Neuron (in vitro differentiated cells): ENCODE measurements at regions not wholly inside any gene's neighbourhood (a gene's known extent, or its start where the extent isn't known, plus 50 kb on each side); places are given as distances from the start of the nearest gene placed in this dataset.

Experiments
- H2AFZ ChIP-seq: one replicate; pipeline ENCODE4 v1.6.1; 2013; ENCODE audit warnings: low read depth, mild to moderate bottlenecking, inconsistent platforms, low read length, moderate library complexity
- H3K27me3 ChIP-seq: one replicate; pipeline ENCODE4 v1.6.1; 2013; ENCODE audit warnings: low read length; ENCODE audit not compliant: insufficient read depth
- H3K36me3 ChIP-seq: one replicate; pipeline ENCODE4 v1.6.1; 2013; ENCODE audit warnings: low read length; ENCODE audit not compliant: insufficient read depth
- H3K4me1 ChIP-seq: one replicate; pipeline ENCODE4 v1.6.1; 2013; ENCODE audit warnings: low read length; ENCODE audit not compliant: insufficient read depth
- H3K4me3 ChIP-seq: 2 replicates; pipeline ENCODE4 v1.5.1; 2013; ENCODE audit warnings: mild to moderate bottlenecking, low read length, moderate library complexity
- H3K9me3 ChIP-seq: one replicate; pipeline ENCODE4 v1.6.1; 2013; ENCODE audit warnings: low read length

GRCh38 chr13:30135868-30136267, 171.5 kb downstream of the KATNAL1 start:
- peaks cover 12% of the 10 kb centered on the region for H3K4me1 ChIP-seq

GRCh38 chr13:30135351-30135750, 172.0 kb downstream of the KATNAL1 start:
- no peak overlapping the region for H3K4me3 ChIP-seq
- no peaks in the 10 kb centered on the region for H3K9me3 ChIP-seq
- peaks cover 12% of the 10 kb centered on the region for H3K4me1 ChIP-seq
- H3K27me3 ChIP-seq, result no peaks in the 10 kb centered on the region
- no peak overlapping the region for H2AFZ ChIP-seq
- no peaks in the 10 kb centered on the region for H3K36me3 ChIP-seq

More at GRCh38 chr13:30135868-30136267, 171.5 kb downstream of the KATNAL1 start:
- H3K27me3 ChIP-seq, result no peaks in the 10 kb centered on the region
- H3K4me3 ChIP-seq, result no peak overlapping the region
- H3K9me3 ChIP-seq, result no peaks in the 10 kb centered on the region
- no peak overlapping the region for H2AFZ ChIP-seq
- H3K36me3 ChIP-seq, result no peaks in the 10 kb centered on the region

- no peaks in the 10 kb centered on the region for H3K27me3 ChIP-seq
- H3K4me1 ChIP-seq, result peaks cover 12% of the 10 kb centered on the region
- no peak overlapping the region for H3K4me3 ChIP-seq
- no peaks in the 10 kb centered on the region for H3K36me3 ChIP-seq
- H2AFZ ChIP-seq, result no peak overlapping the region
- H3K9me3 ChIP-seq, result no peaks in the 10 kb centered on the region
These were observed 172.8 kb downstream of the KATNAL1 start for GRCh38 chr13:30134578-30134977.

- no peak overlapping the region for H3K4me3 ChIP-seq
- H3K36me3 ChIP-seq, result no peaks in the 10 kb centered on the region
- peaks cover 12% of the 10 kb centered on the region for H3K4me1 ChIP-seq
- H3K9me3 ChIP-seq, result no peaks in the 10 kb centered on the region
- H2AFZ ChIP-seq, result no peak overlapping the region
- no peaks in the 10 kb centered on the region for H3K27me3 ChIP-seq
These were observed 173.4 kb downstream of the KATNAL1 start for GRCh38 chr13:30133996-30134395.

DNA sequence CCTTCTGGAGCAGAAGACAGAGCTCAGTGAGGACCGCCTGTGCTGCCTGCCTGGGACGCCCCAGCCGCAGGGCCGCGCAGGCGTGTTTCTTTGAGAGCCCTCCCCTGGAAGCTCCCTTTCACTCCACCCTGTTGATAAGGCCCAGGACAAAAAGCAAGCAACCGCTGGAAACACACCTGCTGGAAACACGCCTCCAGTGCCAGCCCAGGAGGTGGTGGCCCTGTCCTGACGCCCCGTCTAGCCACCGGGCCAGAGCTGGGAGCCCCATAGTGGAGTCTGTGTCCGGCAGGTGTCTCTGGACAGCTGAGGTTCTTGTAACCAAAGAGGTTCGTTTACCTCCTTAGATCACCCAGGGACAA, 173.8 kb downstream of the KATNAL1 start:
- H3K9me3 ChIP-seq, result no peaks in the 10 kb centered on the region
- H3K36me3 ChIP-seq, result no peaks in the 10 kb centered on the region
- no peak overlapping the region for H2AFZ ChIP-seq
- H3K4me3 ChIP-seq, result no peak overlapping the region
- no peaks in the 10 kb centered on the region for H3K27me3 ChIP-seq
- peaks cover 12% of the 10 kb centered on the region for H3K4me1 ChIP-seq

GRCh38 chr13:30132623-30133553, 174.5 kb downstream of the KATNAL1 start:
- Histone ChIP-seq H3K27me3 (no peaks in the 10 kb centered on the region), H2AFZ (no peak overlapping the region), H3K4me1 (peaks cover 12% of the 10 kb centered on the region), H3K36me3 (no peaks in the 10 kb centered on the region), H3K4me3 (no peak overlapping the region), H3K9me3 (no peaks in the 10 kb centered on the region)

DNA sequence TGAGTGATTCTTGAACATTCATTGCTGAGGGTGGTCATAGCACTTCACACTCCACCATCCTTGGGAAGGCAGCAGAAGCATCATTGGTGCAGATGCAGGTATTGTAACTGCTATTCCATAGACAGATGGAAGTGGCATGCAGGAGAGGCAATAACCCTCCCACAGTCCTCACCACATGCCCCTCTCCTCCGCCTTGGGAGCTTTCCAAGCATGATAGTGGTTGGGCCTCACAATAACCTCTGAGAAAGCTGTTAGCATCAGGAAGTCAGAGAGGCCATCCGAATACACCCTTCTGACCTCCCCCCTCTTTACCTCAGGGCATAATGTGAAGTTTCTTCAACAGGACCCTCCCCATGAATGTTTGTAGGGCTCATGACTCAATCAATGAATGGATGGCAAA, 177.9 kb downstream of the KATNAL1 start:
- Histone ChIP-seq H3K9me3 (no peaks in the 10 kb centered on the region), H3K4me1 (peaks cover 10% of the 10 kb centered on the region), H3K27me3 (no peaks in the 10 kb centered on the region), H3K36me3 (no peaks in the 10 kb centered on the region), H2AFZ (no peak overlapping the region), H3K4me3 (no peak overlapping the region)

DNA sequence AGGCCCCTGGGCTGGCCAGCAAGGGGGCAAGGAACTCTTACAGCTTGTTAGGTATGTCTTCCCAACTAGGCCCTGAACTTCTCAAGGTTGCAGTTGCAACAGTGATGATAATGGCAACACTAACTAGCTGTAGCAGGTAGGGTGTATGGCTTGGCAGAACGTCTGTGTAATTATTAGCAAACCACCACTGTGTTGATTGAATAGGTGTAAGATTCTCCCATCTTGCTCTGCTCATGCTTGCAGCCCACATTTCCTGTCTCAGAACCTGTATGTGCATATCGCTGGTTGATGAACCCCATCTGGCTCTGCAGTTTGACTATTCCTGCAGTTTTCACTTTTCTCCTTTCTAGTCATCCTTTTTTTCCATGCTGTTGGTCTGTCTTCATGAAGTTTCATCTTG, 178.8 kb downstream of the KATNAL1 start:
- no peaks in the 10 kb centered on the region for H3K27me3 ChIP-seq
- peaks cover 3% of the 10 kb centered on the region for H3K4me1 ChIP-seq
- no peaks in the 10 kb centered on the region for H3K36me3 ChIP-seq
- H3K4me3 ChIP-seq, result no peak overlapping the region
- H2AFZ ChIP-seq, result no peak overlapping the region
- no peaks in the 10 kb centered on the region for H3K9me3 ChIP-seq

- Histone ChIP-seq H3K4me3 (no peak overlapping the region), H3K36me3 (no peaks in the 10 kb centered on the region), H2AFZ (no peak overlapping the region), H3K4me1 (peaks cover 3% of the 10 kb centered on the region), H3K27me3 (no peaks in the 10 kb centered on the region), H3K9me3 (no peaks in the 10 kb centered on the region)
These were observed 179.3 kb downstream of the KATNAL1 start for GRCh38 chr13:30128095-30128494.

DNA sequence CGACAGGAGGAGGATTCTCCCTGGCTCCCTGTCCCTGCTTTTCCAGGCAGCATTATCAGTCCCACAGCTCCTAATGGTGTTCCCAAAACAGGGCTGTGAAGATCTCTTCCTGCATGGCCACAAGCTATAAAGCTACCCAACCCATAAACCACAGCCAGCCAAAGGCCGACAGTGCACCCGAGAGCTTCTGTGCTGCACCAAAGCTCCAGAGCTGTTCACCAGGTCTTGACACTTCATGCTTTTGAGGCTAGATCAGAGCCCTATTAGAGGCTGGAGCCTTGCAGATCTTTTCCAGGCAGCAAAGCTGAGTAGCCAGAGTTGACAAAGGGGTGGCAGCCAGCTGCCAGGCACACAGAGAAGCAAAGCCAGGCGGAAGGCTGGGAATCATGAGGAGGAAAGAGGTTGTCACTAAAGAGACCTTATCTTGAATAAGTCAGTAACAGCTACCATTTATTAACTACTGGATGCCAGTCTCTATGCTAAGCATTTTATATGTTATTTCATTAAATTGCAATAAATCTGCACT, 180.4 kb downstream of the KATNAL1 start:
- Histone ChIP-seq H3K4me3 (no peak overlapping the region), H3K36me3 (no peaks in the 10 kb centered on the region), H2AFZ (no peak overlapping the region), H3K9me3 (no peaks in the 10 kb centered on the region), H3K27me3 (no peaks in the 10 kb centered on the region), H3K4me1 (no peaks in the 10 kb centered on the region)

DNA sequence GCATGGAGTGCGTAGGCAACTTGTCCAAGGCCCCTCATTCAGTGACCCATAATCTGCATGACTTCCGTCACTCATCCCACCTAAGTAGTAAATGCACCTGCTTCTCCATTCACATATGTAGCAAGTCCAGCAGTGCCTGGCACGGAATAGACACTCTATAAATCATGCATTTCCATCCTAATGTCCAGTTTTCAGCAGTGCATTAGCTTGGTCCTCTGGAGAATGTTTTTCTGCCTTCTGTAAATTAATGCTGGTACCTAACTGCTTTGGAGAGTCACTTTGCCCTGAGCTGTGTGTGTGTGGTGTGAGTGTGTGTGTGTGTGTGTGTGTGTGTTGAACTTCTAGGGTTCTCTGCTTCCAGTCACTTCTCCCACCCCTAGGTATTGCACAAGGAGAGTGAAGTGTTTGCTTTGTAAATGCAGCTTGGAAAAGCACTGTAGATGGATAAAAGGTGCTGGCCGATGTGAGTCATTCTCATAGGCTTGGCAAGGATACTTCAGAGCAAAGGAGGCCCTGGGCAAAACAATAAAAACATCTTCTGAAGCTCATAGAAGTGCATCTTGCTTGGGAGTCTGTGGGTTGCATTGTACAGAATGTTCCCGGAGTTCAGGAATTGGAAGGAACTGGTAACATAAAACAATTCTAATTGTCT, 181.8 kb downstream of the KATNAL1 start:
- no peaks in the 10 kb centered on the region for H3K27me3 ChIP-seq
- H3K9me3 ChIP-seq, result no peaks in the 10 kb centered on the region
- H2AFZ ChIP-seq, result no peak overlapping the region
- H3K4me3 ChIP-seq, result no peak overlapping the region
- H3K4me1 ChIP-seq, result no peaks in the 10 kb centered on the region
- H3K36me3 ChIP-seq, result no peaks in the 10 kb centered on the region

DNA sequence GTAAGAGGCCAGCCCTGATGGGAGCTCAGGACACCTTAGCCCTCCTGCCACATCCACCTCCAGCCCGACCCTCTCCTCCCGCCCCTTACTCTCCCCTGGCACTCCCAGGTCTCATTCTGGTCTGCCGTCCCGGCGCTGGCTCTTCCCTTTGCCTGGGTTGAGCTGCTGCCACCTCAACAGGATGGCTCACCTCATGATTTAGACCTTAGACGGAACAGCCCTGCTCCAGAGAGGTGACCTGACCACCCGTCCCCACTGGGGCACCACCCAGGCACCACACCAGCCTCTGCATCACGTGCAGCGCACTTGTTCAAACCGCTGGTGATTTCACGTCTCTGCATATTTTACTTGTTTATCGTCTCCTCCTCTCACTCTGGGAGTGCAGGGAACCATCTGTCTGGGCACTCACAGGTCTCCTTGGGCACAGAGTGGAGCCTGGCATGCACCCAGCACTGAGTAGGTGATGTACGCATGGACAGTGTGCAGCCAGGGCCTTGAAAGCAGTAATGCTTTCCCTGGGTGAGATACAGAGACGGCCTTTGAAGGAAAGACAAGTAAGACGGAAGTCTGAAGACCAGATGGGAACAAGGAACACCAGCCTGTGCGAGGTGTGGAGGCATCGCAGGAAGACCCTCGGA, 183.1 kb downstream of the KATNAL1 start:
- H3K9me3 ChIP-seq, result no peaks in the 10 kb centered on the region
- H3K4me3 ChIP-seq, result no peak overlapping the region

GRCh38 chr13:30123575-30123974, 183.8 kb downstream of the KATNAL1 start:
- Histone ChIP-seq H3K4me3 (no peak overlapping the region), H2AFZ (no peak overlapping the region), H3K9me3 (no peaks in the 10 kb centered on the region), H3K27me3 (peaks cover 4% of the 10 kb centered on the region), H3K4me1 (no peaks in the 10 kb centered on the region), H3K36me3 (no peaks in the 10 kb centered on the region)

More for the DNA sequence above, 183.1 kb downstream of the KATNAL1 start:
- Histone ChIP-seq H3K36me3 (no peaks in the 10 kb centered on the region), H2AFZ (no peak overlapping the region), H3K4me1 (no peaks in the 10 kb centered on the region), H3K27me3 (peaks cover 4% of the 10 kb centered on the region)
